ENCODE measurements at regions not wholly inside any gene's neighbourhood (a gene's known extent, or its start where the extent isn't known, plus 50 kb on each side); places are given as distances from the start of the nearest gene placed in this dataset.

DNA sequence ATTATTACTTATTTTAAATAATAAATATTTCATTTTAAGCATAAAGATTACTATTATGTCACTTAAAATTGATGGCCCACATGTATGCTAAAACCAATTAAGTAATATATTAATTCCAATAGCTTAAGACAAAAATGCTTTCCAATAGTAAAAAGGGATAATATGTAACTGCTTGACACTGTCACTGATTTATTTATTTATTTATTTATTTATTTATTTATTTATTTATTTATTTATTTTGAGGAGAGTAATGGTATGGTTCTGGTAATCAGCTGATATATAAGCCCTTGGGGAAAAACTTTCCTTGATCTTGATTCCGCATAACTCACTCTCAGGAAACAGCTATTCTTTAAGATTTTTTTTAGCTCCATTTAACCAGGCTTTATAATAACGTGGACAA, 903.0 kb upstream of the ATXN8OS start:
- TF ChIP-seq EZH2 (IDR thresholded peaks at IDR 0.05; ENCODE audit: insufficient read depth, low read length), result no peak
- TF ChIP-seq CTCF (IDR thresholded peaks at IDR 0.05; ENCODE audit: insufficient read depth, low read depth, low read length), result no peak
